K562 (cell line): ENCODE measurements at regions not wholly inside any gene's neighbourhood (a gene's known extent, or its start where the extent isn't known, plus 50 kb on each side); places are given as distances from the start of the nearest gene placed in this dataset.

Experiments used
- ATAC-seq: fragments of 200-7000 bp; cut with Tn5 transposase; 3 replicates; pipeline ENCODE4 v1.9.1; 2020; ENCODE audit warnings: moderate library complexity
- BruUV-seq: library from RNA; stranded (reverse); fragments of 400-500 nt; replicated peaks from 2 replicates; lab custom pipeline; 2021; lab: Mats Ljungman, UMichigan
- CTCF ChIA-PET: fragments of 300-600 bp; formaldehyde crosslinking; extraction: SDS; loops from one replicate; lab custom pipeline; 2021; ENCODE audit warnings: low intra/inter-chr PET ratio; lab: Yijun Ruan, JAX
- POLR2A ChIA-PET: fragments of 300-600, 350-650 bp; sonication (Branson Sonifier 250); formaldehyde crosslinking; extraction: SDS; loops from one replicate; lab custom pipeline; 2021; ENCODE audit warnings: antibody characterized with exemption, inconsistent platforms; lab: Yijun Ruan, JAX
- DNase-seq, 4 experiments: peaks; one replicate each; pipeline versions ENCODE4 v3.0.0 to v3.0.0-alpha.2; 2011 to 2018; ENCODE audit warnings: low spot score in 3 of 4, mixed read lengths in 3 of 4; ENCODE audit errors: extremely low read depth in 1 of 4
- FAIRE-seq: peaks from 2 replicates; lab custom pipeline; 2011; peaks lifted over from hg19 to GRCh38; lab: Jason Lieb, UNC
- H2AFZ ChIP-seq: 2 replicates; pipeline ENCODE4 v1.6.0; 2011; ENCODE audit warnings: low read depth, low read length, control low read depth, inconsistent platforms
- H3K27ac ChIP-seq: fragments of 200-600 bp; 3 replicates; pipeline ENCODE4 v1.8.0; 2011; ENCODE audit warnings: low read depth, mild to moderate bottlenecking, control low read depth, inconsistent platforms, low read length, moderate library complexity, mixed read lengths; ENCODE audit errors: extremely low read depth
- H3K27me3 ChIP-seq, 2 experiments: fragments of 300-600 bp in 1 of 2; 2 replicates in 1 of 2; 3 replicates in 1 of 2; pipeline versions ENCODE4 v1.6.0 to v1.8.0; 2011; ENCODE audit warnings: inconsistent platforms in 2 of 2, low read length in 2 of 2, mild to moderate bottlenecking in 1 of 2, mixed read lengths in 1 of 2, moderate library complexity in 1 of 2; ENCODE audit not compliant: control insufficient read depth in 2 of 2, insufficient read depth in 2 of 2
- H3K36me3 ChIP-seq: fragments of 300-600 bp; 3 replicates; pipeline ENCODE4 v1.8.0; 2011; ENCODE audit warnings: mild to moderate bottlenecking, low read length, inconsistent platforms; ENCODE audit not compliant: control insufficient read depth, insufficient read depth
- H3K4me1 ChIP-seq, 2 experiments: fragments of 200-600 bp in 1 of 2; replicated peaks in 1 of 2; 2 replicates in 1 of 2; 3 replicates in 1 of 2; pipeline versions ENCODE4 v1.5.1 to v1.8.0; 2011; ENCODE audit warnings: inconsistent platforms in 2 of 2, low read length in 2 of 2, mild to moderate bottlenecking in 1 of 2, mixed read lengths in 1 of 2, moderate library complexity in 1 of 2; ENCODE audit not compliant: control insufficient read depth in 2 of 2, insufficient read depth in 2 of 2
- H3K4me2 ChIP-seq: 2 replicates; pipeline ENCODE4 v1.6.1; 2011; ENCODE audit warnings: low read length, control low read depth, inconsistent platforms, mixed read lengths; ENCODE audit not compliant: insufficient read depth
- H3K4me3 ChIP-seq: fragments of 200-600 bp; sonication (generic), shearing (Covaris generic); 2 replicates; pipeline ENCODE4 v1.5.1; 2016; ENCODE audit warnings: control low read depth, inconsistent platforms
- H3K79me2 ChIP-seq: fragments of 200-600 bp; 3 replicates; pipeline ENCODE4 v1.8.0; 2011; ENCODE audit warnings: low read length, inconsistent platforms; ENCODE audit not compliant: control insufficient read depth, insufficient read depth
- H3K9ac ChIP-seq, 2 experiments: 2 replicates each; pipeline versions ENCODE4 v1.6.0 to v1.6.1; 2011; ENCODE audit warnings: low read depth in 2 of 2, low read length in 2 of 2, control low read depth in 1 of 2, inconsistent platforms in 1 of 2, mild to moderate bottlenecking in 1 of 2, mixed read lengths in 1 of 2; ENCODE audit not compliant: insufficient read depth in 1 of 2
- H3K9me1 ChIP-seq: one replicate; pipeline ENCODE4 v1.6.0; 2011; ENCODE audit warnings: inconsistent platforms, mild to moderate bottlenecking, low read length, moderate library complexity; ENCODE audit not compliant: control insufficient read depth, insufficient read depth
- H3K9me3 ChIP-seq: replicated peaks from 2 replicates; pipeline ENCODE4 v1.5.1; 2011; ENCODE audit warnings: low read depth, low read length, inconsistent platforms; ENCODE audit not compliant: control insufficient read depth, insufficient read depth
- H4K20me1 ChIP-seq: replicated peaks from 2 replicates; pipeline ENCODE4 v1.6.1; 2011; ENCODE audit warnings: low read length, inconsistent platforms, mixed read lengths; ENCODE audit not compliant: control insufficient read depth, insufficient read depth
- ADNP ChIP-seq: fragments of 200-800 bp; sonication (Bioruptor generic); IDR thresholded peaks from 2 replicates; pipeline ENCODE4 v1.6.1; 2016; ENCODE audit warnings: missing genetic modification characterization, missing compliant biosample characterization
- BACH1 ChIP-seq: fragments of 200-800 bp; sonication (Bioruptor generic); IDR thresholded peaks from 2 replicates; pipeline ENCODE4 v1.6.1; 2016; ENCODE audit warnings: missing genetic modification characterization, missing compliant biosample characterization
- GABPB1 ChIP-seq: sonication (generic); formaldehyde crosslinking; IDR thresholded peaks from 2 replicates; pipeline ENCODE4 v1.8.0; 2022; ENCODE audit warnings: mild to moderate bottlenecking, missing genetic modification reagents
- HNRNPL ChIP-seq: fragments of 200-400 bp; formaldehyde crosslinking; IDR thresholded peaks from 2 replicates; pipeline ENCODE4 v1.6.1; 2017; ENCODE audit warnings: low read depth, mild to moderate bottlenecking, low read length
- HNRNPLL ChIP-seq: fragments of 200-400 bp; formaldehyde crosslinking; IDR thresholded peaks from 2 replicates; pipeline ENCODE4 v1.6.1; 2017; ENCODE audit warnings: low read length, low read depth, mild to moderate bottlenecking; ENCODE audit not compliant: poor library complexity, severe bottlenecking
- NCOA6 ChIP-seq: fragments of 450-650 bp; IDR thresholded peaks from 2 replicates; pipeline ENCODE4 v1.6.1; 2017; ENCODE audit warnings: mild to moderate bottlenecking
- POLR2AphosphoS2 ChIP-seq: IDR thresholded peaks from 2 replicates; pipeline ENCODE4 v1.6.1; 2012; ENCODE audit warnings: low read length, improper control_type of control experiment
- RB1 ChIP-seq: fragments of 450-650 bp; IDR thresholded peaks from 2 replicates; pipeline ENCODE4 v1.6.1; 2017; ENCODE audit warnings: low read depth, mild to moderate bottlenecking
- REST ChIP-seq, 2 experiments: fragments of 450-650 bp; formaldehyde crosslinking in 1 of 2; IDR thresholded peaks; 2 replicates each; pipeline versions ENCODE4 v1.4.0 to v1.6.1; 2014 to 2020; ENCODE audit warnings: mild to moderate bottlenecking in 2 of 2, borderline replicate concordance in 1 of 2, low read depth in 1 of 2
- SLC30A9 ChIP-seq: fragments of 250-450 bp; sonication (Bioruptor Pico); IDR thresholded peaks from 2 replicates; pipeline ENCODE4 v1.8.0; 2022; ENCODE audit warnings: mild to moderate bottlenecking, moderate library complexity
- SMARCA5 ChIP-seq: fragments of 450-650 bp; IDR thresholded peaks from 2 replicates; pipeline ENCODE4 v1.6.1; 2016
- ZBTB49 ChIP-seq: sonication (generic); formaldehyde crosslinking; IDR thresholded peaks from 2 replicates; pipeline ENCODE4 v1.8.0; 2022; ENCODE audit warnings: missing genetic modification reagents, mild to moderate bottlenecking, borderline replicate concordance
- ZNF12 ChIP-seq: sonication (generic); formaldehyde crosslinking; IDR thresholded peaks from 2 replicates; pipeline ENCODE4 v1.4.0; 2020; ENCODE audit warnings: mild to moderate bottlenecking, missing genetic modification reagents
- ZNF75A ChIP-seq: fragments of 450-650 bp; formaldehyde crosslinking; IDR thresholded peaks from 2 replicates; pipeline ENCODE4 v1.4.0; 2020; ENCODE audit warnings: mild to moderate bottlenecking
- WGBS: fragments of 100-300 bp; shearing (Covaris generic); methylation state at CpG from one replicate; pipeline ENCODE4 v1.1.6; 2016; ENCODE audit warnings: low coverage, mixed read lengths; ENCODE audit not compliant: insufficient coverage; ENCODE audit errors: missing lambda C conversion rate; 5-methylcytosine and 5-hydroxymethylcytosine counted together
- in situ Hi-C: fragments of 300-500 bp; cut with MboI; formaldehyde crosslinking; loops from 4 replicates; pipeline ENCODE4 v1.15.0; 2018; ENCODE audit warnings: inconsistent platforms, mixed read lengths
- intact Hi-C: fragments of 100-400 bp; cut with micrococcal nuclease; formaldehyde crosslinking; loops from 2 replicates; pipeline ENCODE4 v1.14.2; 2022

- 0% methylated on average over 2 of the region's 2 CpGs for WGBS
- DNase-seq, result no peak
- no peak for FAIRE-seq
- Histone ChIP-seq H3K4me2 (no peak overlapping the region), H3K4me1 (no peaks in the 10 kb centered on the region), H3K27me3 (no peaks in the 10 kb centered on the region), H3K9me1 (no peaks in the 10 kb centered on the region), H3K9ac (no peak overlapping the region), H3K79me2 (no peaks in the 10 kb centered on the region), H3K4me3 (no peak overlapping the region), H4K20me1 (no peaks in the 10 kb centered on the region), H3K27ac (no peak overlapping the region), H3K9me3 (peaks cover 4% of the 10 kb centered on the region; the same call in 1 of the 2 replicates), H2AFZ (no peak overlapping the region), H3K36me3 (no peaks in the 10 kb centered on the region)
- no peak for ATAC-seq
- POLR2A ChIA-PET, result no interaction called here
- BruUV-seq, result no TSS peak
- intact Hi-C loops, result no loop called here
- in situ Hi-C loops, result no loop called here
- CTCF ChIA-PET, result no interaction called here
- TF ChIP-seq BACH1 (no peak), ADNP (tag) (no peak), GABPB1 (no peak), HNRNPLL (no peak), POLR2AphosphoS2 (no peak), REST (IDR thresholded peaks at IDR 0.05; ENCODE audit: borderline replicate concordance) (no peak), REST (CRISPR knock-in tag; IDR thresholded peaks at IDR 0.05; ENCODE audit: low read depth) (no peak), SLC30A9 (CRISPR knock-in tag) (no peak), RB1 (no peak), HNRNPL (no peak), ZNF75A (CRISPR knock-in tag) (no peak), NCOA6 (no peak), ZNF12 (no peak), SMARCA5 (no peak), ZBTB49 (CRISPR knock-in tag) (no peak)
These were observed 618.2 kb upstream of the PCDH10 start for GRCh38 chr4:132530861-132531260.
